ENCODE measurements at regions not wholly inside any gene's neighbourhood (a gene's known extent, or its start where the extent isn't known, plus 50 kb on each side); places are given as distances from the start of the nearest gene placed in this dataset.

DNA sequence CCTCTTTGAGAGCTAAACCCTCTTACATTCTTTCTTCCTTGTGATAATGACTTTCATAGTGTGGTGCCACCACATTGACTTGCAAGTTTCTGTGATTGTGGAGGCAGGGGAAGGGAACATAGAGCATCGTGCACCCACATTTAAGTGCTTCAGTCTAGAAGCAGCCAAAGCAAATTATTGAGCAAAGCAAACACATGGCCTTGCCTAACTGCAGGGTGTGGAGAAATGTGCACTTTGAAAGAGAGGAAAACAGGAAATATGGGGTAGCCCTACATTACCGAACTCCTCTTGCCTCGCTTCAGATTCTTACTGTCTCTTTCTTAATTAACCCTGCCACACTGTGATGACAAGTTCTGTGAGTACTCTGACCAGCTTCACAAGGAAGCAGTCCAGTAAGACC is 814.6 kb downstream of the SLC4A3 start:
- Histone ChIP-seq H2AK5ac (ENCODE audit: low read length, severe bottlenecking) (no peak overlapping the region), H3K4me2 (ENCODE audit: low read length, poor library complexity, severe bottlenecking) (no peak overlapping the region), H3K18ac (ENCODE audit: low read depth in 1 of 2, low read length in 2 of 2) (no peak overlapping the region), H3K23ac (ENCODE audit: low read length in 2 of 2) (no peak overlapping the region), H3K4ac (ENCODE audit: low read depth in 1 of 2, low read length in 2 of 2) (no peak overlapping the region), H2BK5ac (ENCODE audit: low read depth, low read length, poor library complexity, severe bottlenecking) (no peak overlapping the region), H3K36me3 (ENCODE audit: control insufficient read depth in 1 of 2, insufficient read depth in 2 of 2, low read depth in 1 of 2, low read length in 2 of 2) (no peaks in the 10 kb centered on the region), H3K27ac (ENCODE audit: low read length, poor library complexity, severe bottlenecking) (no peak overlapping the region), H2BK12ac (ENCODE audit: low read length in 2 of 2) (no peak overlapping the region), H3K14ac (ENCODE audit: low read length in 2 of 2) (no peak overlapping the region), H3K79me1 (replicated peaks; ENCODE audit: low read length, poor library complexity, severe bottlenecking) (no peaks in the 10 kb centered on the region), H2BK15ac (ENCODE audit: low read depth, poor library complexity, severe bottlenecking) (no peak overlapping the region), H3K27me3 (ENCODE audit: control insufficient read depth in 1 of 2, insufficient read depth in 1 of 2, low read length in 2 of 2) (no peaks in the 10 kb centered on the region), H4K91ac (ENCODE audit: low read length) (no peak overlapping the region), H2AFZ (ENCODE audit: low read depth, low read length) (no peak overlapping the region), H3K9ac (ENCODE audit: low read length) (no peak overlapping the region), H2BK120ac (ENCODE audit: low read depth, low read length) (no peak overlapping the region), H3K4me1 (ENCODE audit: control insufficient read depth, insufficient read depth, low read depth, low read length) (no peaks in the 10 kb centered on the region), H3K4me3 (ENCODE audit: insufficient read depth in 1 of 2, low read depth in 1 of 2, low read length in 2 of 2) (no peak overlapping the region), H3K9me3 (ENCODE audit: control insufficient read depth, low read length) (no peaks in the 10 kb centered on the region), H4K8ac (ENCODE audit: low read length) (no peak overlapping the region)
- no peak for DNase-seq
- WGBS = 100% methylated on average over 3 of the region's 3 CpGs

- H3K4me2 ChIP-seq (ENCODE audit: low read length, poor library complexity, severe bottlenecking) = no peak overlapping the region
- H3K79me1 ChIP-seq (replicated peaks; ENCODE audit: low read length, poor library complexity, severe bottlenecking) = no peaks in the 10 kb centered on the region
- no peak overlapping the region for H4K91ac ChIP-seq (ENCODE audit: low read length)
- no peak for DNase-seq
- no peak overlapping the region for H2BK120ac ChIP-seq (ENCODE audit: low read depth, low read length)
- no peak overlapping the region for H2BK12ac ChIP-seq (ENCODE audit: low read length in 2 of 2)
- H2AK5ac ChIP-seq (ENCODE audit: low read length, severe bottlenecking) = no peak overlapping the region
- H3K4me1 ChIP-seq (ENCODE audit: control insufficient read depth, insufficient read depth, low read depth, low read length) = no peaks in the 10 kb centered on the region
- H3K4ac ChIP-seq (ENCODE audit: low read depth in 1 of 2, low read length in 2 of 2) = no peak overlapping the region
- H3K23ac ChIP-seq (ENCODE audit: low read length in 2 of 2) = no peak overlapping the region
- H3K9me3 ChIP-seq (ENCODE audit: control insufficient read depth, low read length) = no peaks in the 10 kb centered on the region
- H3K9ac ChIP-seq (ENCODE audit: low read length) = no peak overlapping the region
- H2BK15ac ChIP-seq (ENCODE audit: low read depth, poor library complexity, severe bottlenecking) = no peak overlapping the region
- H2BK5ac ChIP-seq (ENCODE audit: low read depth, low read length, poor library complexity, severe bottlenecking) = no peak overlapping the region
- whole genome bisulfite sequencing = 100% methylated on average over 1 of the region's 2 CpGs
- no peak overlapping the region for H4K8ac ChIP-seq (ENCODE audit: low read length)
- no peaks in the 10 kb centered on the region for H3K36me3 ChIP-seq (ENCODE audit: control insufficient read depth in 1 of 2, insufficient read depth in 2 of 2, low read depth in 1 of 2, low read length in 2 of 2)
- no peak overlapping the region for H3K4me3 ChIP-seq (ENCODE audit: insufficient read depth in 1 of 2, low read depth in 1 of 2, low read length in 2 of 2)
- no peak overlapping the region for H3K14ac ChIP-seq (ENCODE audit: low read length in 2 of 2)
- H2AFZ ChIP-seq (ENCODE audit: low read depth, low read length) = no peak overlapping the region
- H3K27me3 ChIP-seq (ENCODE audit: control insufficient read depth in 1 of 2, insufficient read depth in 1 of 2, low read length in 2 of 2) = no peaks in the 10 kb centered on the region
- H3K18ac ChIP-seq (ENCODE audit: low read depth in 1 of 2, low read length in 2 of 2) = no peak overlapping the region
- no peak overlapping the region for H3K27ac ChIP-seq (ENCODE audit: low read length, poor library complexity, severe bottlenecking)
Measured at GRCh38 chr2:220445429-220446105, 818.1 kb downstream of the SLC4A3 start.

- H2BK15ac ChIP-seq (ENCODE audit: low read depth, poor library complexity, severe bottlenecking) = no peak overlapping the region
- H3K23ac ChIP-seq (ENCODE audit: low read length in 2 of 2) = no peak overlapping the region
- no peak for DNase-seq
- no peak overlapping the region for H3K18ac ChIP-seq (ENCODE audit: low read depth in 1 of 2, low read length in 2 of 2)
- H2BK120ac ChIP-seq (ENCODE audit: low read depth, low read length) = no peak overlapping the region
- H3K4me3 ChIP-seq (ENCODE audit: insufficient read depth in 1 of 2, low read depth in 1 of 2, low read length in 2 of 2) = no peak overlapping the region
- no peak overlapping the region for H3K14ac ChIP-seq (ENCODE audit: low read length in 2 of 2)
- no peak overlapping the region for H4K91ac ChIP-seq (ENCODE audit: low read length)
- no peak overlapping the region for H2BK12ac ChIP-seq (ENCODE audit: low read length in 2 of 2)
- H3K9ac ChIP-seq (ENCODE audit: low read length) = no peak overlapping the region
- no peak overlapping the region for H2AFZ ChIP-seq (ENCODE audit: low read depth, low read length)
- H3K4me1 ChIP-seq (ENCODE audit: control insufficient read depth, insufficient read depth, low read depth, low read length) = no peaks in the 10 kb centered on the region
- H3K4me2 ChIP-seq (ENCODE audit: low read length, poor library complexity, severe bottlenecking) = no peak overlapping the region
- H3K27me3 ChIP-seq (ENCODE audit: control insufficient read depth in 1 of 2, insufficient read depth in 1 of 2, low read length in 2 of 2) = no peaks in the 10 kb centered on the region
- H2AK5ac ChIP-seq (ENCODE audit: low read length, severe bottlenecking) = no peak overlapping the region
- no peaks in the 10 kb centered on the region for H3K36me3 ChIP-seq (ENCODE audit: control insufficient read depth in 1 of 2, insufficient read depth in 2 of 2, low read depth in 1 of 2, low read length in 2 of 2)
- H3K4ac ChIP-seq (ENCODE audit: low read depth in 1 of 2, low read length in 2 of 2) = no peak overlapping the region
- H3K27ac ChIP-seq (ENCODE audit: low read length, poor library complexity, severe bottlenecking) = no peak overlapping the region
- H3K79me1 ChIP-seq (replicated peaks; ENCODE audit: low read length, poor library complexity, severe bottlenecking) = no peaks in the 10 kb centered on the region
- H3K9me3 ChIP-seq (ENCODE audit: control insufficient read depth, low read length) = no peaks in the 10 kb centered on the region
- WGBS = 95% methylated on average over 8 of the region's 8 CpGs
- H4K8ac ChIP-seq (ENCODE audit: low read length) = no peak overlapping the region
- no peak overlapping the region for H2BK5ac ChIP-seq (ENCODE audit: low read depth, low read length, poor library complexity, severe bottlenecking)
Measured at GRCh38 chr2:220446106-220446712, 818.8 kb downstream of the SLC4A3 start.

DNA sequence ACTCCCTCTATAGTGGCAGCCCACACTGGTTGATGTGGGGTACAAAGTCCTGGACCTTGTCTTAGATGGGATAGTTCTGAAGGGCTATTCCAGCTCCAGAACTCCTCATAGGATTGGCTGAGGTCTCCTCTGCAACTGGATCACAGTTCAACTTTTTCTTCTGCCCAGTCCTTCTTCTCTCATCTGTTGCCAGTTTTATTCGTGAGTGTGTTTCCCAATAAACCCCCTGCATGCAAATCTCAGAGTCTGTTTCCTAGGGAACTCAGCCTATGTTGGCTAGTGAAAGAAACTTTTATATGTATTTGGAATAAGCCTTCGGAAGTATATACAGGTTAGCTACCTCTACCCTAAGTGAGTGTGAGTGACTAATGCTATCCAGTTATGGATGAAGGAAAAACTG is 823.4 kb downstream of the SLC4A3 start:
- no peaks in the 10 kb centered on the region for H3K9me3 ChIP-seq (ENCODE audit: control insufficient read depth, low read length)
- no peak for DNase-seq
- H3K27me3 ChIP-seq (ENCODE audit: control insufficient read depth in 1 of 2, insufficient read depth in 1 of 2, low read length in 2 of 2) = no peaks in the 10 kb centered on the region
- no peak overlapping the region for H3K4me3 ChIP-seq (ENCODE audit: insufficient read depth in 1 of 2, low read depth in 1 of 2, low read length in 2 of 2)
- H2AFZ ChIP-seq (ENCODE audit: low read depth, low read length) = no peak overlapping the region
- H3K9ac ChIP-seq (ENCODE audit: low read length) = no peak overlapping the region
- no peak overlapping the region for H3K4me2 ChIP-seq (ENCODE audit: low read length, poor library complexity, severe bottlenecking)
- H2BK5ac ChIP-seq (ENCODE audit: low read depth, low read length, poor library complexity, severe bottlenecking) = no peak overlapping the region
- no peak overlapping the region for H2BK15ac ChIP-seq (ENCODE audit: low read depth, poor library complexity, severe bottlenecking)
- no peaks in the 10 kb centered on the region for H3K36me3 ChIP-seq (ENCODE audit: control insufficient read depth in 1 of 2, insufficient read depth in 2 of 2, low read depth in 1 of 2, low read length in 2 of 2)
- no peak overlapping the region for H3K18ac ChIP-seq (ENCODE audit: low read depth in 1 of 2, low read length in 2 of 2)
- no peak overlapping the region for H3K4ac ChIP-seq (ENCODE audit: low read depth in 1 of 2, low read length in 2 of 2)
- H3K14ac ChIP-seq (ENCODE audit: low read length in 2 of 2) = no peak overlapping the region
- no peak overlapping the region for H4K91ac ChIP-seq (ENCODE audit: low read length)
- WGBS = 100% methylated on average over 1 of the region's 2 CpGs
- H2AK5ac ChIP-seq (ENCODE audit: low read length, severe bottlenecking) = no peak overlapping the region
- no peak overlapping the region for H3K27ac ChIP-seq (ENCODE audit: low read length, poor library complexity, severe bottlenecking)
- no peaks in the 10 kb centered on the region for H3K4me1 ChIP-seq (ENCODE audit: control insufficient read depth, insufficient read depth, low read depth, low read length)
- no peaks in the 10 kb centered on the region for H3K79me1 ChIP-seq (replicated peaks; ENCODE audit: low read length, poor library complexity, severe bottlenecking)
- no peak overlapping the region for H3K23ac ChIP-seq (ENCODE audit: low read length in 2 of 2)
- H2BK12ac ChIP-seq (ENCODE audit: low read length in 2 of 2) = no peak overlapping the region
- no peak overlapping the region for H4K8ac ChIP-seq (ENCODE audit: low read length)
- no peak overlapping the region for H2BK120ac ChIP-seq (ENCODE audit: low read depth, low read length)

All from mesenchymal stem cell (in vitro differentiated cells and primary cell).